Suppressor macrophage treated with lipopolysaccharide for 1 hour (primary cell): ENCODE measurements at regions not wholly inside any gene's neighbourhood (a gene's known extent, or its start where the extent isn't known, plus 50 kb on each side); places are given as distances from the start of the nearest gene placed in this dataset.

Experiments used
- DNase-seq, 3 donors: peaks; one replicate each; pipeline ENCODE4 v3.0.0-alpha.2; 2020 to 2022

- DNase-seq = no peak
Measured at GRCh38 chr6:92589996-92590395, 829.4 kb downstream of the EPHA7 start.

DNA sequence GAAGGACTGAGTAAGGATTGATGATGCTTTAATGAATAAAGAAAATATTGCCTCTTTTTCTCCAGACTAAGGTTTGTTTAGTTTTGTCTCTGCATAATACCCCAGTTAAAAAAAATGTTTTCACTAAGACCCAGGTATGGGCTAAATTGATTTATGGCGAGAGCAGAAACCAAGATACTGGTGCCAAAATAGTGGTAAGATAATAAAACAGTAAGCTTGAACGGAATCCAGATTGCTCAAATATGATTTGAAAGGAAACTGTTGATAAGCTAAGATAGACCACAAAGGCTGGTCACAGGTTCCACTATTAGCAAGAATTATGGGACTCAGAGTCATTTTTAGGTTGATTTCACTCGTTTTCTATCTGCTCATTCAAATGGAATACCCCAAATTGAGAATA lies 831.2 kb downstream of the EPHA7 start:
- no peak for DNase-seq

- DNase-seq = no peak
Measured at GRCh38 chr6:92587525-92587924, 831.8 kb downstream of the EPHA7 start.

DNA sequence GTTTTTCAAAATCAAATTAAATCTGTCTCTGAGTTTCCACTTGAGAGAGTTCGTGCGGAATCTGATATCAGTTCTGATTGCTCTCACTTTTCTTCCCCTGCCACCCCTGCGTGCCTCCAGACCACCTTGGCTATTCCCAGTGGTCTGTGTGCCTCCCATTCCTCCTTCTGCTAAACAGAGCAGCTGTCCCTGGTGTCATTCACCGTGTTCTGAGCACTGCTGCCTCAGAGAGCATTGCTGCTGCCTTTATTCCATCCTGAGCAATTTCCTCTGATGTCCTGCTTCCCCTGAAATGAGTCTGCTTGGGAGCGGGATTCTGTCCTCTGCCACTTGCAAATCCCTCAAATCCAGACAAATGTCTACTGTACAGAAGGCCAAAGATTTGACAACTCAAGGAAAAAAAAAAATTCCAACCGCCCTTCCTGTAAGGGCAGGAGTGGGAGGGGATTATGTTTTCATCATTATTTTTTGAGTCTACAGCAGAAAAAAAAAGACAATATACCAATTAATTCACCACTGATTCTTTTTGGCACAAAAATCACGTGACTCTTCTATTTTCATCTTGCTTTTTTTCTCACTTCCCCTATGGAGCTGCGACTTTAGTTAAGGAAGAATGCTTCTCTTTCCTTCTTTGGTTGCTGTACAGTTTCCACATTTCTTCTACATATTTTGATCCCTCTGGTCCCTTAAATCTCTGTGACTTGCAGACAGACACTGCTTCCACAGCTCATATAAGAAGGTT lies 833.0 kb downstream of the EPHA7 start:
- no peak for DNase-seq

GRCh38 chr6:92582211-92582610 lies 837.1 kb downstream of the EPHA7 start:
- no peak for DNase-seq

DNA sequence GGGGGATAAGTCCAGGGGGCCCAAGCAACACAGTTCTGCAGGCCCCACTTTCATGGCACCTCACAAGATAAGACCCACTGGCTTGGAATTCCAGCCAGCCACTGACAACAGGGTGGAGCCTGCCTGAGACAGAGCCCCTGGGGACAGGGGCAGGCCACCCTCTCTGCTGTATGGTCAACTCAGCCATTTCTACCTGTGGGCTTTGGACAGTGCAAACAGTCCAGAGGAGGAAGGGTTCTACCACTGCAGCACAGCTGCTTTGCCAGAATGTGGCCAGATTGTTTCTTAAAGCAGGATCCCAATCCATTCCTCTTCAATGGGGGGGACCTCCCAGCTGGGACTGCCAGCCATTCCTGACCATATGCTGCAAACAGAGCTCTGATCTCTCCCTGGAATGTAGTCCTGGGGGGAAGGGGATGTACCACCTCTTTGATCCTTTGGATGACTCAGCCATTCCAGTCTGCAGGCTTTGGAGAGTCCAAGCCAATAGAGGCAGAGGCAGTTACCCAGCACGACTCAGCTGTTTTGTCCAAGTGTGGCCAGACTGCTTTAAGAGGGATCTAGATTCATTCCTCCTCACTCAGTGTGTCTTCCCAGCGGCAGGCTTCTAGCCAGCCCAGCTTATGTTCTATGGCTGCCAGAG lies 842.2 kb downstream of the EPHA7 start:
- DNase-seq = no peak

DNA sequence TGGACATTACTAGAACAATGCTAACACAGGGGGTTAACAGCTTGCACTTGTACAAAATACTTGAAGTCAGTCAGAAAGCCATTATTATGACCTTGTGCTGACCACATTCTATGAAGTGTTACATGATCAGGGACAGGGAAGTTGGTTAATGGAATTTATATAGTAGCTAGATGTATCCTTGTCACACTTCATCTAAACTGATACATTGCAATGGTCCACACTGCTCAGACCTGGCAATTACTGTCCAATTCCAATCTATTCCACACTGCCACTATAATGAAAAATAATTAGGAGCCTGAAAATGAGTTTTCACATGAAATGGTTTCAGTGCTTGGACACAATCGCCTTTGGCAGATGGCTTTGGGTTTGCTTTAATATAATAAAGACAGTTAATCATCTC lies 850.8 kb downstream of the EPHA7 start:
- DNase-seq = no peak

DNA sequence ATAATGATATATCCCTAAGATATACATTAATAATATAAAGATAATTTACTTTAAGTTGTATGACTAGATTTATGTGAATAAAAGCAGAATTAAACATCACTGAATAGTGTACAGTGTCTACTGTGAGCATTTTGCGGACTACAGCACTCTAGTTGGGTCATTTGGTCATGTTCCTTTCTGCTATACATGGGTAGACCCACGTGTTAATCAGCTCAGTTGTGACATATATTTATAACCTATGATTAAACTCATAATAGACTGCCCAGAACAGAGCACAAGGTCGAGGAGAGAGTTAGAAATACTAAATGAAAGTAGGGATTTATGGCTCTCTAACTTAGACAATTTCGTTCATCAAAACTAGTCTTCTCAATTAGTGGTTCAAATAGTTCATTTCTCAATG lies 852.7 kb downstream of the EPHA7 start:
- DNase-seq = no peak

DNA sequence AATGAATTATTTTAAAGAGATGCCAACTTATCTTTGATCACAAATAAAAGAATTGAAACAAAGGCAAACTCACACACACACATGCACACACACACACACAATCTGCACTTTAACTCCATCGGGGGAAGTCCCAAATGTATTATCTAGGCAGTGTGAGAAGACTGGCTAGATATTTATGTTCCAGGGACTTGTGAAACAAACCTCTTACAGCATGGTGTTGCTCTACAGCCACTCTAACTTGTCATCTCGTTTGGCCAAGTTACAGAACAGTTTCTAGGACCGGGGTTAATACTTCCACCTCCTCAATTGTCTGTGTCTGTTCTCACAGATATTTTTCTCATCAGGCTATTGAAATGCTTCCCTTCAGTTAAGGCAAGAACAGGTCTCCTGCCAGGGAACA lies 855.0 kb downstream of the EPHA7 start:
- no peak for DNase-seq

DNA sequence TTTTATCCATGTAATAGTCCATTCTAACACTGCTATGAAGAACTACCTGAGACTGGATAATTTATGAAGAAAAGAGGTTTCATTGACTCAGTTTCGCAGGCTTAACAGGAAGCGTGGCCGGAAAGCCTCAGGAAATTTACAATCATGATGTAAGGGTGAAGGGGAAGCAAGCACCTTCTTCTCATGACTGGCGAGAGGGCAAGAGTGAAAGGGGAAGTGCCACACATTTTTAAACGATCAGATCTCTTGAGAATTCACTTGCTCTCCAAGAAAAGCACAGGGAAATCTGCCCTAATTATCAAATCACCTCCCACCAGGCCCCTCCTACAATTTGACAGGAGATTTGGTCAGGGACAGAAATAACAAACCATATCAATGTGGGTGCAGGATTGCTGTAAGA lies 859.7 kb downstream of the EPHA7 start:
- DNase-seq = peak; percentile 11 to 19 (median 18)

DNA sequence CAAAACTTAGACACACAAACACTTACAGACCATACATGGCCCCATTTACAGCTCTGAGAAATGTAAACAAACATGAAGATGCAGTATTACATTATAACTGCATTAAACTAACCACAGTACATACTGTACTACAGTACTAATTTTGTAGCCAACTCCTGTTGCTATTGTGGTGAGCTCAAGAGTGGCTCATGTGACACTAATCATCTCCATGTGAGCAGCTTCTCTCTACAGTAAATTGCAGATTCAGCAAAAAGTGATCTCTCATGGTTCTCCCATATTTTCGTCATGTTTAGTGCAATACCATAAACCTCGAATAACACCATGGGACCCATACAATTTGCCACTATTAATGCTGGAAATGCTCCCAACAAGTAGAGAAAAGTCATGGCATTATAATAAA lies 860.4 kb downstream of the EPHA7 start:
- no peak for DNase-seq

- no peak for DNase-seq
Measured at GRCh38 chr6:92550501-92550900, 868.9 kb downstream of the EPHA7 start.

DNA sequence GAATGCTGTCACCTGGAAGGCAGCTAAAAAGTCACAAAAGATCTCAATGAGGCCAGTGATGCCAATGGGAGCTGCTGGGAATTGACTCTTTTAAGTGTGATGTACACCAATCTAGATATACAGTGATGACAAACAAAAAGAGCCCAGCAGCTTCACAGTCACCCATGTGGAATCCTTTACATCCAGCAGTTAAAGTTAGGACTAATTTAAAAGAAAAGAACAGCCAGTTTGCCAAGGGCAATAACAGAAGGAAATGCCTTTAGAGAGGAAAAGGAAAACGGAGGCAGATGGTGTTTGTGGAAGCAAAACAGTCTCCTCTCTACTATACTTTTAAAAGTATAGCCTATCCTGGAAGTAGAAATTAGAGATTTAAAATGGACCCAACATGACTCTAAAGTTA lies 873.5 kb downstream of the EPHA7 start:
- DNase-seq = no peak

DNA sequence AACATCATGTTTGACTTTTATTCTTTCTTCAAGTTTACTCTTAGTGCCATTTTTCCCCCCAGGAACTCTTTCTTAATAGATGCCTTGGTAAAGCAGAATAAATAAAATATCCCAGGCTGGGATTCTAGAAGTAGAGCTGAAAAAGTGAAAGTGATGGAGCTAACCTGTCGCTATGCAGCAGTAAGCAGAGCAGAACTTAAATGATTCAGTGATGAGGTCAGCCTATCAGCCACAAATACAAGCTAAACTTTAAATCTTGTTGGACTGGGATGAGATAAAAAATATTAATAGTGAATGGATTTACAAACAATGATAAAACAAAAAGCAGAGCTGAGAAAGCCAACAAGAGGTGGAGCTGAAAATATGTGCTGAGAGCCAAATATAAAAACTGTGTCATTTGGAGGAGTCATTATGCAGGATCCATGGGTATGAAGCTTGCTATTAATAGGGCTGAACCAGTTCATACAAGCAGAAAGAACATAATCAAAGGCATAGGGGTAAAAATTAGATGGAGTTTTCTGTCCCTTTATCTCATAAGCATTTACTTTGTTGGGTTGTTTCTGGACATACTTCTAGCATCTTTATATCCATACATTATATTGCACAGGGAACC lies 877.8 kb downstream of the EPHA7 start:
- no peak for DNase-seq

- no peak for DNase-seq
Measured at GRCh38 chr6:92538926-92539325, 880.4 kb downstream of the EPHA7 start.

- no peak for DNase-seq
Measured at GRCh38 chr6:92538275-92538674, 881.1 kb downstream of the EPHA7 start.

DNA sequence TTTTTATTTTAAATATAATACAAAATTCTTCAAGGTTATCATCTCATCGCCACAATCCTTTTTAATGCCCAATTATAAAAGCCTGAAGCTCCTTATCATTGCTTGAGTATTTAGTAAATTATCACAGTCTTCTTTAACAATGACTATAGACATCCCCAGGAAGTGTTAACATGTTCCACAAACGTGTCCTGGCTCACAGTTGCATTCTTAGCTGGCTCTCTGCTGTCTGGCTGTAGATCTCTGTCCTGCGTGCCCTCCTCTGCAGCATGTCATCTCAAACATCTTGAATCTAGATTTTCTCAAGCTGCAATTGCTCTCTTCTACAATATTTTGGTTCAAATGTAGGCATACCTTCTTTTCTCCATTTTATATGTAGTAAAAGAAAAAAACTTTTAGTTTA lies 885.2 kb downstream of the EPHA7 start:
- no peak for DNase-seq

DNA sequence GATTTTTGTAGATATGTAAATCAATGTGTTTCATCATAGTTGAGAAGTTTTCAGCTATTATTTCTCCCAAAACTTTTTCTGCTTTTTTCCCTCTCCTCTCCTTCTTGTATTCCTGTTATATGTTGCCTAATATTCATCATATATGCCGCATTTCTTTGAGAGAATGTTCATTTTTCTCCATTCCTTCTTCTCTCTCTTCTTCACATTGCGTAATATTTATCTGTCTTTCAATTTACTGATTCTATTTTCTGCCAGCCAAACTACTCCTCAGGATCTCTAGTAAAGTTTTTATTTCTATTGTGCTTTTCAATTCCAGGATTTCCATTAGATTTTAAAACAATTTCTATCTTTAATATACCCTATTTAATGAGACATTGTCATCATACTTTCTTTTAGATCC lies 896.8 kb downstream of the EPHA7 start:
- no peak for DNase-seq

- no peak for DNase-seq
Measured at GRCh38 chr6:92521553-92521952, 897.8 kb downstream of the EPHA7 start.

DNA sequence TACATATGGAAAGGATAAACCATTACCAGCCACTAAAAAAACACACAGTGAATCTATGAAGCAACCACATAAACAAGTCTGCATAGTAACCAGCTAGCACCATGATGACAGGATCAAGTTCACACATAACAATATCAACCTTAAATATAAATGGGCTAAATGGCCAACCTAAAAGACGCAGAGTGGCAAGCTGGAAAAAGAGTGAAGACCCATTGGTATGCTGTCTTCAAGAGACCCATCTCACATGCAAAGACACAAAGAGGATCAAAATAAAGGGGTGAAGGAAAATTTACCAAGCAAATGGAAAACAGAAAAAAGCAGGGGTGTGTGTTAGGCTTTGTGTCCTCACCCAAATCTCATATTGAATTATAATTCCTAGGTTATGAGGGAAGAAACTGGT lies 909.2 kb downstream of the EPHA7 start:
- no peak for DNase-seq

DNA sequence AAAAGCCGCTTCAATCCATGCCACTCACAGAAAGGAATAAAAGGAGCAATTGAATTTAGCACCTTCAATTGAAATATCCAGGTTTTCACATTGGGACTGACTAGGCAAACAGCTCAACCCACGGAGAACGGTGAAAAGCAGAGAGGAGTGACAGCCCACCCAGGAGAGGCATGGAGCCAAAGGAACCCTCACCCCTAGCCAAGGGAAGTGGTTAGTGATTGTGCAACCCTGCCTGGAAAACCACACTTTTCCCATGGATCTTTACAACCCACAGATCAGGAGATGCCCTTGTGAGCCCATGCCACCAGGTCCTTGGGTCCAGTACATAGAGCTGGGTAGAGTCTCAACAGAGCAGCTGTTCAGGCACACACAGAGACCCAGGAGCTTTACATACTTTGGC lies 911.8 kb downstream of the EPHA7 start:
- no peak for DNase-seq

DNA sequence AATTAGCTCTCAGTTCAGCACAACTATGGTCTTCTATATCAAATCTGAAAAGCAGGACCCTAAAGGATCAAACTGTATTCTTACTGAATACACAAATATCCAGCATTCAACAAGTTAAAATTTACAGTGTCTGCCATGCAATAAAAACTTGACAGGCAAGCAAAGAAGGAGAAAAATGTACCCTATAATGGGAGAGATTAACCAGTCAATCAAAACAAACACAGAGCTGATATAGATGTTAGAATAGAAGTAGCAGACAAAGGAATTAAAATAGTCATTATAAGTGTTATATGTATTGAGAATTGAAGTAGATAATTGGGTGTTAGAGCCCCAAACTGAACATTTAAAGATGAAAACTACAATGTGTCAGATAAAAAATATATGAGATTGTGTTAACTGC lies 914.9 kb downstream of the EPHA7 start:
- DNase-seq = no peak

- no peak for DNase-seq
Measured at GRCh38 chr6:92497281-92497680, 922.1 kb downstream of the EPHA7 start.

- DNase-seq = no peak
Measured at GRCh38 chr6:92496527-92496926, 922.8 kb downstream of the EPHA7 start.

DNA sequence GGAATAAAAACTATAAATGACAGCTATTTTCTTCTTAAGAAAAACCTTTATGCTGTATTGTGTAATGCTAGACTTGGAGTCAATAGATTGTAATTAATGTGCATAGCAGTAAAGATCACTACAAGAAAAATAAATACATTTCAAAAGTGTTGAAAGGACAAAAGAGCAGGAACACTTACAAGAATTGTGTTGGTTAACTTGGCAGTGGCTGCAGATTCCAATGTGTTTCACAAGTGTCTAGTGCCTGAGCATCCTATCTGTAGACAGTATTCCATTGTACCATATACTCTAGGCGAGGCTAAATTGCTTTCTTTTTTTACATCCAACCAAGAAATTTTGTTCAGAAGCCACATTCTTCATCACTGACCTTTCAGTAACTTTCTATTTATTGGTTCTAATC lies 924.1 kb downstream of the EPHA7 start:
- no peak for DNase-seq
